ENCODE measurements at regions not wholly inside any gene's neighbourhood (a gene's known extent, or its start where the extent isn't known, plus 50 kb on each side); places are given as distances from the start of the nearest gene placed in this dataset.

DNA sequence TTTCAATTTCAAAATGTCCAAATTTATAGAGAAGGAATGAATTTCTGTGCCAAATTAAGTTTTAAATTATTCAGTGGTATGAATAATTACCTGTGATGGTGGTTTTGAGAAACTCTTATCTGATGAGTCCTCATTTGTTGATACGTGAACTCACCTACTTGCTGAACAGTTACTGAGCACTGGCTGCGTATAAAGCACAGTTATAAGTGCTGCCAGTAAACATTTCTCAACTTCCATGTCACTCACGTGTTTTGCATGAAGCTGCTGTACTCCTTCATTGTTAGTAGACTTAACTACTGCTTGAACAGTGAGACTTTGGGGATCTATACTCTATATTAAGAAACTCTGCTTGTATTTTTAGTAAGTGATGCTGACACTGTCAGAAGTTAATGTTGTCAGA lies 269.1 kb upstream of the FZD8 start:
- H3K4me3 ChIP-seq (ENCODE audit: low read depth, poor library complexity, severe bottlenecking): no peak overlapping the region
- DNase-seq (ENCODE audit: low spot score in 2 of 2): no peak
- no peak for TF ChIP-seq CTCF (IDR thresholded peaks at IDR 0.05)
- no peak for TF ChIP-seq POLR2A (IDR thresholded peaks at IDR 0.05)
- 52 to 58% methylated on average over 3 of the region's 3 CpGs for WGBS, 2 donors
- intact Hi-C loops (cut with DNase I; ENCODE audit: low total_unique reads): no loop called here

- intact Hi-C loops (cut with DNase I; ENCODE audit: low total_unique reads): no loop called here
- 55 to 67% methylated on average over 3 of the region's 3 CpGs for WGBS, 2 donors
Observed at GRCh38 chr10:35910234-35910633, 268.1 kb upstream of the FZD8 start.

GRCh38 chr10:35909121-35909720 lies 267.1 kb upstream of the FZD8 start:
- no peak for DNase-seq (ENCODE audit: low spot score in 2 of 2)
- TF ChIP-seq POLR2A (IDR thresholded peaks at IDR 0.05) (no peak), CTCF (IDR thresholded peaks at IDR 0.05) (no peak)
- intact Hi-C loops (cut with DNase I; ENCODE audit: low total_unique reads): no loop called here
- H3K4me3 ChIP-seq (ENCODE audit: low read depth, poor library complexity, severe bottlenecking): no peak overlapping the region
- 87 to 90% methylated on average over 12 of the region's 12 CpGs for WGBS, 2 donors

More at GRCh38 chr10:35910234-35910633, 268.1 kb upstream of the FZD8 start:
- no peak for DNase-seq (ENCODE audit: low spot score in 2 of 2)
- TF ChIP-seq POLR2A (IDR thresholded peaks at IDR 0.05) (no peak), CTCF (IDR thresholded peaks at IDR 0.05) (no peak)
- H3K4me3 ChIP-seq (ENCODE audit: low read depth, poor library complexity, severe bottlenecking): no peak overlapping the region

GRCh38 chr10:35908451-35908850 lies 266.4 kb upstream of the FZD8 start:
- TF ChIP-seq CTCF (IDR thresholded peaks at IDR 0.05): no peak
- no peak overlapping the region for H3K4me3 ChIP-seq (ENCODE audit: low read depth, poor library complexity, severe bottlenecking)
- 90 to 98% methylated on average over 2 of the region's 2 CpGs for WGBS, 2 donors
- no peak for DNase-seq (ENCODE audit: low spot score in 2 of 2)
- intact Hi-C loops (cut with DNase I; ENCODE audit: low total_unique reads): no loop called here

DNA sequence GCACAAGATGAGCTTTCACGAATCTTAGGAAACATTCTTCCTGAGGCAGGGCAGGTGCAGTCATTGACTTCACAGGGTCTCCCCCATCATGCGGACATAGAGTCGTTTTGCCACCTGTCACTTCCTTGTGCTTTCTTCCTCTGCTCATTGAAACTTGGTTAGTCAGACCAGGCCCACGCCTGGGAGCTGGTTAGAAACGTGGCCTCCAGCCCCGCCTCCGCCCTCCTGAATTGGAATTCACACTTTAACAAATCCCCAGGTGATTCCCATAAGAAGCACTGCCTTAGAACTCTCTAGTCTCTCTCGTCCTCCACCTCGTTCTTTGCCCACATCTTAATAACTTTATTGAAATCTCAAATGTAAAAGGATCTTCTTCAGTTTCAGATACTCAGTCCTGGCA lies 265.5 kb upstream of the FZD8 start:
- no peak for DNase-seq (ENCODE audit: low spot score in 2 of 2)
- H3K4me3 ChIP-seq (ENCODE audit: low read depth, poor library complexity, severe bottlenecking): no peak overlapping the region
- WGBS, 2 donors: 76 to 81% methylated on average over 9 of the region's 9 CpGs
- no peak for TF ChIP-seq POLR2A (IDR thresholded peaks at IDR 0.05)
- TF ChIP-seq CTCF (IDR thresholded peaks at IDR 0.05): no peak
- intact Hi-C loops (cut with DNase I; ENCODE audit: low total_unique reads): no loop called here

DNA sequence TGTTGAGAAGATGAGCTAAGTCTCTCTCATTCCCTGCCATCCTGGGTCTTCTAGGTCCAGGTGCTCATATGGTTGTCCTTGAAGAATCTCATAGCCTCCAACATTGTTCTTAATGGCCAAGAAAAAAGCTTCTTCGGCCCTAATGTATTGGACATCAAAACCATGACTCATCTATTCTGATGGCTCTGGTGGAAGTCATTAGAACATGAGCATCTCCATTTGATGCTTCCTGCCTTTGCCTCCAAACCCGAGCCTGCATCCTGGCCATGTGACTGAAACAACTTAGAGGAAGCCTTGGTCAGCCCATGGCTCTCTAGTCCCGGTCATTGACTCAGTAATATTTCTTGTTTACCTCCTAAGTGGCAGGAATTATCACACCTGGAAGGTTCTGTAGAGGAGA lies 264.1 kb upstream of the FZD8 start:
- H3K4me3 ChIP-seq (ENCODE audit: low read depth, poor library complexity, severe bottlenecking): no peak overlapping the region
- no peak for TF ChIP-seq POLR2A (IDR thresholded peaks at IDR 0.05)
- no peak for TF ChIP-seq CTCF (IDR thresholded peaks at IDR 0.05)
- WGBS, 2 donors: 77 to 79% methylated on average over 3 of the region's 3 CpGs
- intact Hi-C loops (cut with DNase I; ENCODE audit: low total_unique reads): no loop called here
- DNase-seq (ENCODE audit: low spot score in 2 of 2): no peak

All from lower leg skin (tissue), 4 donors.